Endodermal cell (in vitro differentiated cells): ENCODE measurements at regions not wholly inside any gene's neighbourhood (a gene's known extent, or its start where the extent isn't known, plus 50 kb on each side); places are given as distances from the start of the nearest gene placed in this dataset.

Experiments used
- DNase-seq: peaks from one replicate; pipeline ENCODE4 v3.0.0-alpha.2; 2017
- H3K27ac ChIP-seq: 2 replicates; pipeline ENCODE4 v1.5.1; 2013; ENCODE audit warnings: mild to moderate bottlenecking, low read depth, low read length, moderate library complexity
- H3K27me3 ChIP-seq: 2 replicates; pipeline ENCODE4 v1.6.1; 2013; ENCODE audit warnings: mild to moderate bottlenecking, low read length, moderate library complexity; ENCODE audit not compliant: insufficient read depth, control insufficient read depth, poor library complexity, severe bottlenecking
- H3K36me3 ChIP-seq: 2 replicates; pipeline ENCODE4 v1.7.0; 2013; ENCODE audit warnings: mild to moderate bottlenecking, low read length, moderate library complexity; ENCODE audit not compliant: control insufficient read depth, insufficient read depth
- H3K4me1 ChIP-seq: one replicate; pipeline ENCODE4 v1.7.0; 2013; ENCODE audit warnings: low read length; ENCODE audit not compliant: control insufficient read depth, insufficient read depth
- H3K4me3 ChIP-seq: 2 replicates; pipeline ENCODE4 v1.5.1; 2013; ENCODE audit warnings: mild to moderate bottlenecking, low read length, moderate library complexity
- H3K9ac ChIP-seq: 2 replicates; pipeline ENCODE4 v1.6.1; 2013; ENCODE audit warnings: mild to moderate bottlenecking, low read length, moderate library complexity; ENCODE audit not compliant: poor library complexity, severe bottlenecking; ENCODE audit errors: extremely low read depth
- H3K9me3 ChIP-seq: 2 replicates; pipeline ENCODE4 v1.6.1; 2013; ENCODE audit warnings: mild to moderate bottlenecking, low read length, moderate library complexity; ENCODE audit not compliant: control insufficient read depth
- H3K27ac Mint-ChIP-seq: 2 replicates; pipeline ENCODE4 v1.8.0; 2020; ENCODE audit warnings: mixed read lengths
- H3K27me3 Mint-ChIP-seq: 2 replicates; pipeline ENCODE4 v1.8.0; 2021; ENCODE audit warnings: mild to moderate bottlenecking, mixed read lengths; ENCODE audit not compliant: insufficient read depth
- H3K36me3 Mint-ChIP-seq: 2 replicates; pipeline ENCODE4 v1.8.0; 2020; ENCODE audit warnings: low read depth, mixed read lengths
- H3K4me1 Mint-ChIP-seq: 2 replicates; pipeline ENCODE4 v1.8.0; 2020; ENCODE audit warnings: mixed read lengths
- H3K4me3 Mint-ChIP-seq: 2 replicates; pipeline ENCODE4 v1.8.0; 2020; ENCODE audit warnings: mild to moderate bottlenecking, moderate library complexity, mixed read lengths
- H3K9me3 Mint-ChIP-seq: 2 replicates; pipeline ENCODE4 v1.8.0; 2020; ENCODE audit warnings: mild to moderate bottlenecking, mixed read lengths
- CTCF ChIP-seq: fragments of 200-600 bp; sonication (generic); conservative IDR thresholded peaks from 2 replicates; pipeline ENCODE4 v1.5.0; 2021; ENCODE audit warnings: antibody characterized with exemption, mild to moderate bottlenecking
- WGBS, 2 experiments: methylation state at CpG; one replicate each; pipeline versions ENCODE4 v1.1.5 to v1.1.7; 2013; ENCODE audit warnings: missing lambda C conversion rate in 2 of 2, mixed read lengths in 1 of 2; ENCODE audit not compliant: insufficient coverage in 1 of 2, insufficient read length in 1 of 2; 5-methylcytosine and 5-hydroxymethylcytosine counted together

- H3K36me3 Mint-ChIP-seq, result no peaks in the 10 kb centered on the region
- H3K36me3 ChIP-seq, result no peaks in the 10 kb centered on the region
- no peaks in the 10 kb centered on the region for H3K9me3 ChIP-seq
- no peaks in the 10 kb centered on the region for H3K27me3 Mint-ChIP-seq
- no peak overlapping the region for H3K4me3 Mint-ChIP-seq
- no peak overlapping the region for H3K4me3 ChIP-seq
- 80 to 98% methylated on average over 1 to 3 of the region's 3 CpGs for WGBS, 2 experiments
- H3K27ac ChIP-seq, result no peak overlapping the region
- peaks cover 3% of the 10 kb centered on the region for H3K4me1 ChIP-seq
- H3K9ac ChIP-seq, result no peak overlapping the region
- no peak overlapping the region for H3K27ac Mint-ChIP-seq
- no peak for DNase-seq
- peaks cover 24% of the 10 kb centered on the region for H3K4me1 Mint-ChIP-seq
- H3K9me3 Mint-ChIP-seq, result no peaks in the 10 kb centered on the region
- no peaks in the 10 kb centered on the region for H3K27me3 ChIP-seq
- TF ChIP-seq CTCF, result no peak
Measured at GRCh38 chr4:67055319-67055718, 490.0 kb downstream of the CENPC start.

GRCh38 chr4:67054896-67055295 lies 490.4 kb downstream of the CENPC start:
- DNase-seq, result no peak
- Histone ChIP-seq H3K36me3 (no peaks in the 10 kb centered on the region), H3K9ac (no peak overlapping the region), H3K9me3 (no peaks in the 10 kb centered on the region), H3K27ac (no peak overlapping the region), H3K4me1 (peaks cover 5% of the 10 kb centered on the region), H3K4me3 (no peak overlapping the region), H3K27me3 (no peaks in the 10 kb centered on the region)
- TF ChIP-seq CTCF, result no peak
- Mint-ChIP-seq H3K27ac (no peak overlapping the region), H3K4me1 (peaks cover 27% of the 10 kb centered on the region), H3K9me3 (no peaks in the 10 kb centered on the region), H3K4me3 (no peak overlapping the region), H3K27me3 (no peaks in the 10 kb centered on the region), H3K36me3 (no peaks in the 10 kb centered on the region)

GRCh38 chr4:67052814-67053675 lies 492.3 kb downstream of the CENPC start:
- no peaks in the 10 kb centered on the region for H3K36me3 ChIP-seq
- Mint-ChIP-seq H3K4me1 (peaks cover 32% of the 10 kb centered on the region), H3K27me3 (no peaks in the 10 kb centered on the region), H3K36me3 (no peaks in the 10 kb centered on the region), H3K4me3 (no peak overlapping the region), H3K9me3 (no peaks in the 10 kb centered on the region), H3K27ac (no peak overlapping the region)
- no peak overlapping the region for H3K9ac ChIP-seq
- H3K27ac ChIP-seq, result no peak overlapping the region
- no peak overlapping the region for H3K4me3 ChIP-seq
- H3K9me3 ChIP-seq, result no peaks in the 10 kb centered on the region
- no peak for DNase-seq
- peaks cover 6% of the 10 kb centered on the region for H3K4me1 ChIP-seq
- no peak for TF ChIP-seq CTCF
- WGBS, 2 experiments, result 91 to 94% methylated on average over 7 to 10 of the region's 10 CpGs
- no peaks in the 10 kb centered on the region for H3K27me3 ChIP-seq
